IMR-90 (cell line): ENCODE measurements at regions not wholly inside any gene's neighbourhood (a gene's known extent, or its start where the extent isn't known, plus 50 kb on each side); places are given as distances from the start of the nearest gene placed in this dataset.

ENCODE experiments used
- BHLHE40 ChIP-seq: fragments of 150-350 bp; IDR thresholded peaks from 2 replicates; pipeline ENCODE4 v1.6.1; 2016; ENCODE audit warnings: mild to moderate bottlenecking, low read depth, low read length
- CHD1 ChIP-seq: IDR thresholded peaks from 2 replicates; pipeline ENCODE4 v1.6.1; 2012; ENCODE audit warnings: low read depth, low read length, improper control_type of control experiment
- POLR2A ChIP-seq: IDR thresholded peaks from 2 replicates; pipeline ENCODE4 v1.6.1; 2012; ENCODE audit warnings: mild to moderate bottlenecking, low read depth, low read length
- SMC3 ChIP-seq: fragments of 150-350 bp; IDR thresholded peaks from 2 replicates; pipeline ENCODE4 v1.6.1; 2016; ENCODE audit warnings: low read depth, mild to moderate bottlenecking, antibody characterized with exemption, low read length, moderate library complexity
- TF ChIP-seq, protein P1 (sequence below): conservative IDR thresholded peaks from 2 replicates; pipeline ENCODE4 v1.5.1; 2012; ENCODE audit warnings: mild to moderate bottlenecking, low read depth, low read length, improper control_type of control experiment

DNA sequence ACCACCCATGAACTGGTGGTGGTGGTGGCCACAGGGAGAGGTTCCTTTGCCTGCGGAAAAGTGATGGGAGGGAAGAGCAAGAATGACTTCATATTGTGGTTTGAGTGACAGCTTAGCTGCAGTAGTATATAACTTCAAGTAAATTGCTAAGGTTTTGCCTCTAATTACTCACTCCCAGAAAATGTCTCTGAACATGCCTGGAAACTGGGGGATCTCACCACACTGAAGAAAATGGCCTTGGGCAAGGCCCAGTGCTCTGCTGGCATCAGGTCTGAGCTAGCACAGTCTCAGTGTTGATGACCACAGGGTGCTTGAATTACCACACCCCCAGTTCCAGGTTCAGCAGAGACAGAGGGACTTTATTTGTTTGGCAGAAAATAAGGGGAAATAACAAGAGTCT, 2085.4 kb downstream of the ARAP2 start:
- TF ChIP-seq BHLHE40: no peak
- TF ChIP-seq, protein P1, sequence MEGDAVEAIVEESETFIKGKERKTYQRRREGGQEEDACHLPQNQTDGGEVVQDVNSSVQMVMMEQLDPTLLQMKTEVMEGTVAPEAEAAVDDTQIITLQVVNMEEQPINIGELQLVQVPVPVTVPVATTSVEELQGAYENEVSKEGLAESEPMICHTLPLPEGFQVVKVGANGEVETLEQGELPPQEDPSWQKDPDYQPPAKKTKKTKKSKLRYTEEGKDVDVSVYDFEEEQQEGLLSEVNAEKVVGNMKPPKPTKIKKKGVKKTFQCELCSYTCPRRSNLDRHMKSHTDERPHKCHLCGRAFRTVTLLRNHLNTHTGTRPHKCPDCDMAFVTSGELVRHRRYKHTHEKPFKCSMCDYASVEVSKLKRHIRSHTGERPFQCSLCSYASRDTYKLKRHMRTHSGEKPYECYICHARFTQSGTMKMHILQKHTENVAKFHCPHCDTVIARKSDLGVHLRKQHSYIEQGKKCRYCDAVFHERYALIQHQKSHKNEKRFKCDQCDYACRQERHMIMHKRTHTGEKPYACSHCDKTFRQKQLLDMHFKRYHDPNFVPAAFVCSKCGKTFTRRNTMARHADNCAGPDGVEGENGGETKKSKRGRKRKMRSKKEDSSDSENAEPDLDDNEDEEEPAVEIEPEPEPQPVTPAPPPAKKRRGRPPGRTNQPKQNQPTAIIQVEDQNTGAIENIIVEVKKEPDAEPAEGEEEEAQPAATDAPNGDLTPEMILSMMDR: no peak
- TF ChIP-seq POLR2A: no peak
- no peak for TF ChIP-seq SMC3
- no peak for TF ChIP-seq CHD1
